B cell (primary cell): ENCODE measurements at regions not wholly inside any gene's neighbourhood (a gene's known extent, or its start where the extent isn't known, plus 50 kb on each side); places are given as distances from the start of the nearest gene placed in this dataset.

Source experiments
- ATAC-seq: fragments of 200-7000 bp; cut with Tn5 transposase; one replicate; pipeline ENCODE4 v1.10.0; 2021; ENCODE audit warnings: low read depth, mild to moderate bottlenecking, moderate number of reproducible peaks, moderate library complexity
- CTCF ChIA-PET: fragments of 350-600 bp; sonication (Branson Sonifier 250); formaldehyde crosslinking; loops from one replicate; lab custom pipeline; 2021; ENCODE audit warnings: antibody characterized with exemption, inconsistent platforms; lab: Charles Lee
- POLR2A ChIA-PET: fragments of 350-600 bp; sonication (Branson Sonifier 250); formaldehyde crosslinking; loops from one replicate; lab custom pipeline; 2021; ENCODE audit warnings: antibody characterized with exemption; lab: Charles Lee
- DNase-seq: peaks from one replicate; pipeline ENCODE4 v3.0.0; 2013
- H2AFZ ChIP-seq: 2 replicates; pipeline ENCODE4 v1.6.1; 2012; ENCODE audit warnings: mild to moderate bottlenecking, low read depth, low read length; ENCODE audit not compliant: insufficient read depth, poor library complexity, severe bottlenecking
- H3K27ac ChIP-seq, 2 donors: 1 replicate in 1 of 2; 2 replicates in 1 of 2; pipeline ENCODE4 v1.5.1; 2012 to 2013; ENCODE audit warnings: low read length in 2 of 2, mild to moderate bottlenecking in 2 of 2, moderate library complexity in 1 of 2
- H3K27me3 ChIP-seq, 4 experiments: fragments of 200-600 bp in 1 of 4; sonication (generic) in 1 of 4; replicated peaks in 1 of 4; 1 replicate in 2 of 4; 2 replicates in 2 of 4; pipeline versions ENCODE4 v1.6.1 to v1.7.0; 2013 to 2016; ENCODE audit warnings: low read length in 3 of 4, mild to moderate bottlenecking in 2 of 4, mixed read lengths in 1 of 4, moderate library complexity in 1 of 4; ENCODE audit not compliant: insufficient read depth in 4 of 4, control insufficient read depth in 3 of 4; ENCODE audit errors: control extremely low read depth in 1 of 4
- H3K36me3 ChIP-seq, 2 experiments: replicated peaks in 1 of 2; 1 replicate in 1 of 2; 2 replicates in 1 of 2; pipeline versions ENCODE4 v1.6.1 to v1.7.1; 2013; ENCODE audit warnings: low read length in 1 of 2; ENCODE audit not compliant: insufficient read depth in 2 of 2, control insufficient read depth in 1 of 2; ENCODE audit errors: control extremely low read depth in 1 of 2, extremely low read depth in 1 of 2
- H3K4me1 ChIP-seq, 2 donors: fragments of 200-600 bp in 1 of 2; sonication (generic) in 1 of 2; 1 replicate in 1 of 2; 2 replicates in 1 of 2; pipeline versions ENCODE4 v1.5.1 to v1.6.1; 2013 to 2017; ENCODE audit warnings: low read length in 2 of 2; ENCODE audit not compliant: control insufficient read depth in 2 of 2, insufficient read depth in 2 of 2
- H3K4me2 ChIP-seq: replicated peaks from 2 replicates; pipeline ENCODE3; 2012; ENCODE audit warnings: mild to moderate bottlenecking, low read depth, low read length; ENCODE audit not compliant: poor library complexity, severe bottlenecking
- H3K4me3 ChIP-seq, 5 experiments: fragments of 200-600 bp in 1 of 5; sonication (generic) in 1 of 5; 1 replicate in 3 of 5; 2 replicates in 2 of 5; pipeline versions ENCODE4 v1.5.1 to v1.7.0; 2011 to 2016; ENCODE audit warnings: low read length in 4 of 5, mild to moderate bottlenecking in 4 of 5, low read depth in 2 of 5, control low read depth in 1 of 5, moderate library complexity in 1 of 5; ENCODE audit not compliant: insufficient read depth in 1 of 5; ENCODE audit errors: control extremely low read depth in 1 of 5, extremely low read depth in 1 of 5
- H3K79me2 ChIP-seq: fragments of 200-600 bp; sonication (generic); one replicate; pipeline ENCODE4 v1.6.0; 2016; ENCODE audit warnings: low read length; ENCODE audit not compliant: control insufficient read depth, insufficient read depth
- H3K9ac ChIP-seq: fragments of 200-600 bp; sonication (generic); 2 replicates; pipeline ENCODE4 v1.6.1; 2017; ENCODE audit warnings: mild to moderate bottlenecking, low read length, moderate library complexity
- H3K9me3 ChIP-seq, 3 donors: one replicate each; pipeline versions ENCODE4 v1.6.1 to v1.7.1; 2013; ENCODE audit warnings: low read length in 2 of 3; ENCODE audit not compliant: control insufficient read depth in 2 of 3, insufficient read depth in 1 of 3; ENCODE audit errors: control extremely low read depth in 1 of 3
- H4K20me1 ChIP-seq: 2 replicates; pipeline ENCODE4 v1.6.0; 2012; ENCODE audit warnings: mild to moderate bottlenecking, low read length; ENCODE audit not compliant: insufficient read depth, control insufficient read depth, poor library complexity, severe bottlenecking
- H3K27ac Mint-ChIP-seq: one replicate; pipeline ENCODE4 v1.8.0; 2021; ENCODE audit warnings: mixed read lengths
- H3K27me3 Mint-ChIP-seq: one replicate; pipeline ENCODE4 v1.8.0; 2021; ENCODE audit warnings: mixed read lengths
- H3K4me1 Mint-ChIP-seq: one replicate; pipeline ENCODE4 v1.8.0; 2021; ENCODE audit warnings: mixed read lengths
- H3K4me3 Mint-ChIP-seq: one replicate; pipeline ENCODE4 v1.8.0; 2021; ENCODE audit warnings: mixed read lengths
- H3K9me3 Mint-ChIP-seq: one replicate; pipeline ENCODE4 v1.8.0; 2022; ENCODE audit warnings: mixed read lengths; ENCODE audit not compliant: insufficient read depth
- EZH2 ChIP-seq: IDR thresholded peaks from 2 replicates; pipeline ENCODE4 v1.6.1; 2012; ENCODE audit warnings: borderline replicate concordance, low read depth, mild to moderate bottlenecking, moderate library complexity, low read length; ENCODE audit not compliant: insufficient read depth, poor library complexity, severe bottlenecking
- WGBS: methylation state at CpG from one replicate; pipeline ENCODE4 v1.1.5; 2013; ENCODE audit warnings: missing lambda C conversion rate; ENCODE audit not compliant: insufficient coverage; 5-methylcytosine and 5-hydroxymethylcytosine counted together
- intact Hi-C: fragments of 100-400 bp; cut with micrococcal nuclease; formaldehyde crosslinking; loops from one replicate; pipeline ENCODE4 v1.10.0; 2022
- TF ChIP-seq, protein P1 (sequence below): fragments of 200-600 bp; IDR thresholded peaks from one replicate; pipeline ENCODE4 v1.8.0; 2022; ENCODE audit warnings: antibody characterized with exemption, mild to moderate bottlenecking

GRCh38 chr9:38315085-38315595, 77.4 kb upstream of the ALDH1B1 start:
- 80% methylated on average over 9 of the region's 9 CpGs for WGBS
- no peaks in the 10 kb centered on the region for H3K9me3 ChIP-seq
- CTCF ChIA-PET: no interaction called here
- H3K27ac ChIP-seq: no peak overlapping the region
- H4K20me1 ChIP-seq: no peaks in the 10 kb centered on the region
- intact Hi-C loops: no loop called here
- H3K27me3 ChIP-seq: no peaks in the 10 kb centered on the region
- ATAC-seq (no peak), DNase-seq (no peak)
- H3K36me3 ChIP-seq: no peaks in the 10 kb centered on the region
- Mint-ChIP-seq H3K27ac (no peak overlapping the region), H3K4me1 (peaks cover 14% of the 10 kb centered on the region), H3K4me3 (no peak overlapping the region), H3K27me3 (peaks cover 8% of the 10 kb centered on the region), H3K9me3 (no peaks in the 10 kb centered on the region)
- no peak for TF ChIP-seq EZH2
- TF ChIP-seq, protein P1, sequence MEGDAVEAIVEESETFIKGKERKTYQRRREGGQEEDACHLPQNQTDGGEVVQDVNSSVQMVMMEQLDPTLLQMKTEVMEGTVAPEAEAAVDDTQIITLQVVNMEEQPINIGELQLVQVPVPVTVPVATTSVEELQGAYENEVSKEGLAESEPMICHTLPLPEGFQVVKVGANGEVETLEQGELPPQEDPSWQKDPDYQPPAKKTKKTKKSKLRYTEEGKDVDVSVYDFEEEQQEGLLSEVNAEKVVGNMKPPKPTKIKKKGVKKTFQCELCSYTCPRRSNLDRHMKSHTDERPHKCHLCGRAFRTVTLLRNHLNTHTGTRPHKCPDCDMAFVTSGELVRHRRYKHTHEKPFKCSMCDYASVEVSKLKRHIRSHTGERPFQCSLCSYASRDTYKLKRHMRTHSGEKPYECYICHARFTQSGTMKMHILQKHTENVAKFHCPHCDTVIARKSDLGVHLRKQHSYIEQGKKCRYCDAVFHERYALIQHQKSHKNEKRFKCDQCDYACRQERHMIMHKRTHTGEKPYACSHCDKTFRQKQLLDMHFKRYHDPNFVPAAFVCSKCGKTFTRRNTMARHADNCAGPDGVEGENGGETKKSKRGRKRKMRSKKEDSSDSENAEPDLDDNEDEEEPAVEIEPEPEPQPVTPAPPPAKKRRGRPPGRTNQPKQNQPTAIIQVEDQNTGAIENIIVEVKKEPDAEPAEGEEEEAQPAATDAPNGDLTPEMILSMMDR: no peak
- H3K4me2 ChIP-seq: no peak overlapping the region
- POLR2A ChIA-PET: no interaction called here
- no peak overlapping the region for H3K4me3 ChIP-seq
- no peak overlapping the region for H2AFZ ChIP-seq
- H3K79me2 ChIP-seq: no peaks in the 10 kb centered on the region
- peaks cover 0 to 7% of the 10 kb centered on the region in 2 donors for H3K4me1 ChIP-seq
- no peak overlapping the region for H3K9ac ChIP-seq

DNA sequence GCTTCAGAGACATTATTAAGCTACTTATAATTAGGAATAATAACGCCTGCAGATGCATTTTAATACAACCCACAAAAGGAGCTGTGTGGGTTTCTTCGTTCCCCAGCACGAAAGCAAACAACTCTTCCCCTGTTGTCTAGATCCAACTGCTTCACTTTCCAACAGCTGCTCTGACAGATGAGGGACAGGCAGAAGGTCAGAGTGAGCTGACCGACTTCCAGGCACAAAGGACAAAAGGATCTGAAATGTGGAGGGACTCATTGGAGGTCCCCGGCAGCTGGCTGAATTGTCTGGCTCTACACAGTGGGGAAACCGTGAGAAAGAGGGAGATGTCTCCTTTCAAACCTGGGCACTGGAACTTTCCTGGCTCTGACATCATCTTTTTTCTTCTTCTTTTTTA, 79.1 kb upstream of the ALDH1B1 start:
- H3K27me3 ChIP-seq: peaks cover 0 to 3% (median 0%) of the 10 kb centered on the region in 4 experiments
- no peak overlapping the region for H3K27ac ChIP-seq
- WGBS: 100% methylated on average over 3 of the region's 6 CpGs
- intact Hi-C loops: no loop called here
- Mint-ChIP-seq H3K27ac (no peak overlapping the region), H3K27me3 (peaks cover 12% of the 10 kb centered on the region), H3K4me3 (no peak overlapping the region), H3K9me3 (no peaks in the 10 kb centered on the region), H3K4me1 (peaks cover 1% of the 10 kb centered on the region)
- no peak overlapping the region for H3K4me3 ChIP-seq
- no peaks in the 10 kb centered on the region for H3K36me3 ChIP-seq
- CTCF ChIA-PET: no interaction called here
- no peak overlapping the region for H2AFZ ChIP-seq
- ATAC-seq: no peak
- POLR2A ChIA-PET: no interaction called here
- H4K20me1 ChIP-seq: no peaks in the 10 kb centered on the region
- no peaks in the 10 kb centered on the region for H3K79me2 ChIP-seq
- no peaks in the 10 kb centered on the region for H3K4me1 ChIP-seq
- H3K4me2 ChIP-seq: no peak overlapping the region
- no peak for DNase-seq
- TF ChIP-seq, protein P1: no peak
- no peak for TF ChIP-seq EZH2
- no peaks in the 10 kb centered on the region for H3K9me3 ChIP-seq
- H3K9ac ChIP-seq: no peak overlapping the region
